NOMO-1 treated with DMSO at 0.1 percent for 48 hours (cell line): ENCODE measurements at regions not wholly inside any gene's neighbourhood (a gene's known extent, or its start where the extent isn't known, plus 50 kb on each side); places are given as distances from the start of the nearest gene placed in this dataset.
"Not testable (repeated sequence)": the region's sequence is repeated elsewhere in the genome, so short reads cannot be mapped to it uniquely, and the experiment has no call there.

ENCODE experiments used
- DNase-seq: peaks from one replicate; lab custom pipeline; 2025; ENCODE audit not compliant: unreplicated experiment; lab: John Stamatoyannopoulos, UW

GRCh38 chr1:101409102-101409501 lies 172.3 kb downstream of the S1PR1 start:
- DNase-seq = no peak

GRCh38 chr1:101410048-101410878 lies 173.4 kb downstream of the S1PR1 start:
- DNase-seq = no peak

GRCh38 chr1:101420406-101420805 lies 183.6 kb downstream of the S1PR1 start:
- DNase-seq = no peak

- DNase-seq = not testable (repeated sequence)
Observed at GRCh38 chr1:101428083-101428482, 191.3 kb downstream of the S1PR1 start.

GRCh38 chr1:101428562-101428961 lies 191.7 kb downstream of the S1PR1 start:
- DNase-seq = no peak

- DNase-seq = no peak
Observed at GRCh38 chr1:101431956-101432510, 195.2 kb downstream of the S1PR1 start.

GRCh38 chr1:101435831-101436511 lies 199.2 kb downstream of the S1PR1 start:
- no peak for DNase-seq

GRCh38 chr1:101437800-101438199 lies 201.0 kb downstream of the S1PR1 start:
- DNase-seq = no peak

- DNase-seq = no peak
Observed at GRCh38 chr1:101438359-101438758, 201.5 kb downstream of the S1PR1 start.

GRCh38 chr1:101440485-101440884 lies 203.7 kb downstream of the S1PR1 start:
- no peak for DNase-seq

- no peak for DNase-seq
Observed at GRCh38 chr1:101444381-101444780, 207.6 kb downstream of the S1PR1 start.

GRCh38 chr1:101444873-101445618 lies 208.2 kb downstream of the S1PR1 start:
- no peak for DNase-seq

GRCh38 chr1:101448018-101448417 lies 211.2 kb downstream of the S1PR1 start:
- no peak for DNase-seq

- not testable (repeated sequence) for DNase-seq
Observed at GRCh38 chr1:101450691-101451090, 213.9 kb downstream of the S1PR1 start.

GRCh38 chr1:101451888-101452287 lies 215.1 kb downstream of the S1PR1 start:
- no peak for DNase-seq

GRCh38 chr1:101452825-101453224 lies 216.0 kb downstream of the S1PR1 start:
- no peak for DNase-seq

GRCh38 chr1:101453844-101454243 lies 217.0 kb downstream of the S1PR1 start:
- DNase-seq = no peak

- no peak for DNase-seq
Observed at GRCh38 chr1:101455166-101455565, 218.3 kb downstream of the S1PR1 start.

GRCh38 chr1:101460739-101461138 lies 223.9 kb downstream of the S1PR1 start:
- no peak for DNase-seq

- DNase-seq = no peak
Observed at GRCh38 chr1:101463195-101463594, 226.4 kb downstream of the S1PR1 start.

- no peak for DNase-seq
Observed at GRCh38 chr1:101465941-101466340, 229.1 kb downstream of the S1PR1 start.
